ENCODE measurements at regions not wholly inside any gene's neighbourhood (a gene's known extent, or its start where the extent isn't known, plus 50 kb on each side); places are given as distances from the start of the nearest gene placed in this dataset.

GRCh38 chr4:14769993-14770392, 232.3 kb upstream of the CPEB2 start:
- no peak for DNase-seq

- DNase-seq, result peak in 6 of 51 donors; percentile 0 to 17 (median 4)
Observed at GRCh38 chr4:14771094-14771493, 231.2 kb upstream of the CPEB2 start.

DNA sequence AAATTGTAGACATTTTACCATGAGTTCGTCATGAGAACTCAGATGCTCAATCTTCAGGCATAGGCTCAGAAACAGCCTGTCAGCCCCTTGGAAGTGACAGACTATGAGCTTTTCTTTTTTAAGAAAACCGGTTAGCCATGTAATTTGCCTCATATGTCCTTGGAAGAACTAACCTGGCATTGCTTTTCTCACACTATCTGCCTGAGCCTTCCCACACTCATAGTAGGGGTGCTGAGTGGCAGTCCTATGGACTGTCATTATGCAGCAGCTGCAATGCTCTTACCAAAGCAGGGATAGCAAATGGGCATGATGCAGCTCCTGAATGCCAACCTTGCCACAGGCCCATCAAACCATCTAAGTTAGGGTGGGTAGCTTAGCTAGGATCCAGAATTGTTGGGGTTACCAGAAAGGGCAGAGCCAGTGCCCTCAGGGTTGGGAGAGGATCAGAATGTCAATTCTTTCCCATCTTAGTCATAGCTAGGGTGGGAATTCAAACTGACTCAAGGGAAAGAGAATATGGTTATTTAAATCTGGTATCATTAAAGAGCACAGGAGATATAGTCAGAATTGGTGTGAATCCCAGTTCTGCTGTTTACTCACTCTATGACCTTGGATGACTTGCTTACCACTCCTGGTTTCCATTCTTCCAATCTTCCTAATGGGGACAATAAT, 230.6 kb upstream of the CPEB2 start:
- DNase-seq, result no peak

GRCh38 chr4:14772388-14772787, 229.9 kb upstream of the CPEB2 start:
- no peak for DNase-seq

DNA sequence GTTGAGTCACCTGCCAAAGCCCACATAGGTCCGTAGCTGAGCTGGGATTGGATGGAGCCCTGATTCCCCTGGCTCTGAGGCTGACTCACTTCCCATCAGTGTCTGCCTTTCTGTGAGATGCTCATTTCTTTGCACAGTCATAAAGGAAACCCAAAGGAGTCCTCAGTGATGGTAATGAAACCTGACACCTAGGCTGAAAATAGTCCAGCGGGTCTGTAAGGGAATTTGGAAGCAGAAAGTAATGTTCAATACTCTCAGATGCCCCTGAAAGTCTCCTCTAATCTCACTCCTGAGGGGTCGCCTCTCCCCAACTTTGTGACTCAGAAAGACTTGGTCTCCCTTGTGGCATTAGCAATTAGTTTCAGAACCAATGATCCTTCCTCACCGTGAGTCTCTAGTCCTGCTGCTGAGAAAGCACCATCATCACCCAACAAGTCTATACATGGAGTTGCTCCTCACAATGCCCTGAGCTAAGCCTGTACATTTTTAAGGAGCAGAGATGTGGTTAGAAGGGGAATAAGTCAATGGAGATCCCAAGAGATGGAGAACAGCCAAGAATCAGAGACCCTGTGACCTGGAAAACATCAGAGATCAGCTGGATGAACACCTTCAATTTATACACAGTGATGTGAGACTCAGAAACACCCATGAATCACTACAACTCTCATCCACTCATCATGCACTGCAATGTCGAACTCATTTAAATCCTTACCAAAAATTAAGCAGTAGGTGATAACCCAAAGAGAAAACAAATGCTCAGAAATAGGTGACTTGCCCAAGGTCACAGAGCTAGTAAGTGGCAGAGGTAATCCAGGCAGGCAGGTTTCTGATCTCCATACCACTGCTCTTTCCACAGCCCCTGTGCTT, 219.0 kb upstream of the CPEB2 start:
- no peak for DNase-seq

DNA sequence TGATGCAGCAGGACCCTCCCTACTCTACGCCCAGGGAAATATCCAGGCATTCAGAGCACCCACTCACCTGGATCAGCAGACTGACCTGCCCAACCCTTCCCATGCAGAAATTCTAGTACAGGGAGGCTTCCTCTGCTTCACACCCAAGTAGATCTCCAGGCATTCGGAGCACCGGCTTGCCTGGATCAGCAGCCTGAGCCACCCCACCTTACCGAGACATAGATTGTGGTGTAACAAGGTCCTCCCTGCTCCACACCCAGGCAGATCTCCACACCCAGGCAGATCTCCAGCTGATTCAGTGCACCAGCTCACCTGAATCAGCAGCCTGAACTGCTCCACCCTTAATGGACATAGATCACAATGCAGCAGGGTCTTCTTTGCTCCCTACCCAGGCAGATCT, 215.1 kb upstream of the CPEB2 start:
- no peak for DNase-seq

- no peak for DNase-seq
Observed at GRCh38 chr4:14787894-14788293, 214.4 kb upstream of the CPEB2 start.

GRCh38 chr4:14790494-14790893, 211.8 kb upstream of the CPEB2 start:
- no peak for DNase-seq

DNA sequence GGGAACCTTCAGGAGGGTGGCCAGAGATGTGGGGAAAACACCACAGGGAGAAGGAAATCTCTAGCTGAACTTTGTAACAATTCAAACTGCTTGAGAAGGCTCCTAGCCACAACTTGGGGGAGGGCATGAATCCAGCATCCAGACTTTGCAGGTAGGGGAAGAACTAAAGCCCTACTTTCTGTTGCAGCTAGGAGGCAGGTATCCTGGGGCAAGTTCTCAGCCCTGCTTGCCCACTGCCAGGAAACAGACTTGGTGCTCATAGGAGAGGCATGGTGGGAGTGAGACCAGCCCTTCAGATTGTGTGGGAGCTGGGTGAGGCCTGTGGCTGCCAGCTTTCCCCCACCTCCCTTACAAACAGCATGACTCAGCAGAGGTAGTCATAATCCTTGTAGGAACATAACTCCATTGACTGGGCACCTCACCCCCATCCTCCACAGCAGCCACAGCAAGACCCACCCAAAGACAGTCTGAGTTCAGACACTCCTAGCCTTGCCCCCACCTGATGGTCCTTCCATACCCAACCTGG, 209.5 kb upstream of the CPEB2 start:
- no peak for DNase-seq

DNA sequence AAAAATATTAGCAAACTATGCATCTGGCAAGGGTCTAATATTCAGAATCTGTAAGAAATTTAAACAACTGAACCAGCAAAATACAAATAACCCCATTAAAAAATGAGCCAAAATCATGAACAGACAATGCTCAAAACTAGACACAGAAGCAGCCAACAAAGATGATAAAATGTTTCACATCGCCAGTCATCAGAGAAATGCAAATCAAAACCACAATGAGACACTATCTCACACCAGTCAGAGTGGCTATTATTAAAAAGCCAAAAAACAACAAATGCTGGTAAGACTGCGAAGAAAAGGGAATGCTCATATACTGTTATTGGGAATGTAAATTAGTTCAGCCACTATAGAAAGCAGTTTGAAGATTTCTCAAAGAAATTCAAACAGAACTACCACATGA, 201.3 kb upstream of the CPEB2 start:
- no peak for DNase-seq

DNA sequence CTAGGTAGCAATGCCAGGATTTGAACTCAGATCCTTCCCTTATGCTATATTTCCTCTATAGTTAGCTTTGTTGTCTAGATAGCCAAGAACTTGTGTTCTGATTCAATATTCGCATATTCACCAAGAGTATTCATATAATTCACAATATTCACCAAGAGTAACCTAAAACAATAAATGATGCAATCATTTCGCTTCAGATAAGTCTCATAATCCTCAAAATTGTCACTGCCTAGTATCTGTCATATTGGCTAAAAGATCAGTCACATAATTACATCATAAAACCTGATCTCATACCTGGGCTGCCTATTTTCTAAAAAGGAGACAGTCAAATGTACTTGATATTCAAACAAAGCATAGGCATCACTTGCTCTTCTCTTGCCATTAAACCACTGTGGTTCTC, 199.7 kb upstream of the CPEB2 start:
- no peak for DNase-seq

DNA sequence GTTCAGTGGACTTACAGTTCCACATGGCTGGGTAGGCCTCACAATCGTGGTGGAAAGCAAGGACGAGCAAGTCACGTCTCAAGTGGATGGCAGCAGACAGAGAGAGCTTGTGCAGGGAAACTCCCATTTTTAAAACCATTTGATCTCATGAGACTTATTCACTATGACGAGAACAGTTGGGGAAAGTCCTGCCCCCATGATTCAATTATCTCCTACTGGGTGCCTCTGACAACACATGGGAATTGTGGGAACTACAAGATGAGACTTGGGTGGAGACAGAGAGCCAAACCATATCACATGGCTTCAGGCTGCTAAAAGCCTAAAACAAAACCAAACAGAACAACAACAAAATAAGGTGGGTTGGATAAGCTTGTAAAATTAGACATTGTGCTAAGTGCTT, 194.4 kb upstream of the CPEB2 start:
- no peak for DNase-seq

GRCh38 chr4:14809203-14809602, 193.1 kb upstream of the CPEB2 start:
- DNase-seq, result no peak

DNA sequence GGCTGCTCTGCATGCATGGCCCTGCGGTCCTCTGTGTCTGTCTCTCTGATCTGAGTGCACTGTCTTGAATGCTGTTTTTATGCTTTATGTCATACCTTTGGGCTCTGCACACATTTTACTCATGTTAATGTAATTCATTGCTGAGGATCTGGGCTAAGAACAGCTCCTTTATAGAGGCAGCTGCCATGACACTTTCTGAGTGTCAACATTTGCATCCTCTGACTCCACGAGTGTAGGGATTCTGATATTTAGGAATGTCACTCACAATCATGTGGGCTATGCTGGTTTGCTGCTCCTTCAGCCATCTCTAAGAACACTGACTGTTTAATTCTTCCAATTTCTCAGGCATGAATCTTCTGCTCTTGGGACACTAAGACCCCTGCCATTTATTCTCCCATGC, 192.2 kb upstream of the CPEB2 start:
- no peak for DNase-seq

- DNase-seq, result no peak
Observed at GRCh38 chr4:14810568-14810967, 191.7 kb upstream of the CPEB2 start.

GRCh38 chr4:14812101-14812500, 190.2 kb upstream of the CPEB2 start:
- DNase-seq, result no peak

DNA sequence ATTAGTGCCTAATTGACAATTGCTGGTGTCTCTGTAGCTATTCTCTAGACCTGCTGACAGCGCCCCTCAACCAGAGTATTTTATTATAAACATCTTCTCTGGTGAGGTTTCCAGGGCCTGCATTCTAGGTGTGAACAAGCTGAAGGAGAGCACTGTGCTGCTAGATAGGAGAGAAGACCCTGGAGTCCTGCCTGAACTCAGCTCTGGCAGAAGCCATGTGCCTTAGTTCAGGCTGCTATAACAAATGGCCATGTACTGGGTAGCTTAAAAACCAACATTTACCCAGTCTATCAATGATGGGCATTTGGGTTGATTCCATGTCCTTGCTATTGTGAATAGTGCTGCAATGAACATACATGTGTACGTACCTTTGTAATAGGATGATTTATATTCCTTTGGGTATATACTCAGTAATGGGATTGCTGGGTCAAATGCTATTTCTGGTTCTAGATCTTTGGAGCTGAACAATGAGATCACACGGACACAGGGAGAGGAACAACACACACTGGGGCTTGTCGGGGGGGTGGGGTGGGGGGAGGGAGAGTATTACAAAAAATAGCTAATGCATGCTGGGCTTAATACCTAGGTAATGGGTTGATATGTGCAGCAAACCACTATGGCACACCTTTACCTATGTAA, 185.5 kb upstream of the CPEB2 start:
- no peak for DNase-seq

- DNase-seq, result no peak
Observed at GRCh38 chr4:14824189-14824588, 178.1 kb upstream of the CPEB2 start.

DNA sequence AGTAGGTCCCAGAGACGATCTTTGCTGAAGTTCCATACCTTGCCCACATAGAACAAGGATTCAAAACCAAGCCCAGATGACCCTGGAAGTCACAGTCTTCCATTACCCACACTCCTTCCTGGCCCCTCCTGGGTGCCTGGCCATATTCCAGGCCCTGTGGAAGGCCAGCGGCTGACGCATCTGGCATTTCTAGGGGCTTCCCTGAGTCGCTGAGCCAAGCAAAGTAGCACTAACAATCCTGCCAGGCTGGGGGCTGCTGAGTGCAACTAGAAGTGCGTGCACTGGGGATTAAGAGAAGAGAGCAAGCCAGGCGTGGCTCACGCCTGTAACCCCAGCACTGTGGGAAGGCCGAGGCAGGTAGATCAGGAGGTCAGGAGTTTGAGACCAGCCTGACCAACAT, 175.2 kb upstream of the CPEB2 start:
- peak in 1 of 51 donors; percentile 2 for DNase-seq

- no peak for DNase-seq
Observed at GRCh38 chr4:14829795-14830194, 172.5 kb upstream of the CPEB2 start.

DNA sequence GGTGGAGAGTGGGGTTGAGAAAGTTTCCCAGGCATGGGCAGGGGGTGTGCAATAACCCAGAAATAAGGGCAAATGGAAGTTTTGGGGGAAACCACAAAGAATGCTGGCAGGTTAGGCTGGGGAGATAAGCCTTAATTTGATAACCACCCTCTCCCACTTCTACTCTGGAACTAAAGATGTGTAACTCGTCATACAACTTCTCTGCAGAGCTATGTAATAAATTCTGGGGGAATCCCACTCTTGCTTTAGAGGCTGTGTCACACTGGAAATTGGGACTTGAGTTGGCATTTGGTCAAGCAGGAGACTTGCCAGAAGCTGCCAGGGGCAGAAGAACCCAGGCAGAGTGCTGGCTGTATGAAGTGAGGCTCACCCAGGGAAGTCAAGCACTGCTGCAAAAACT, 170.9 kb upstream of the CPEB2 start:
- peak in 8 of 51 donors; percentile 5 to 36 (median 11) for DNase-seq

DNA sequence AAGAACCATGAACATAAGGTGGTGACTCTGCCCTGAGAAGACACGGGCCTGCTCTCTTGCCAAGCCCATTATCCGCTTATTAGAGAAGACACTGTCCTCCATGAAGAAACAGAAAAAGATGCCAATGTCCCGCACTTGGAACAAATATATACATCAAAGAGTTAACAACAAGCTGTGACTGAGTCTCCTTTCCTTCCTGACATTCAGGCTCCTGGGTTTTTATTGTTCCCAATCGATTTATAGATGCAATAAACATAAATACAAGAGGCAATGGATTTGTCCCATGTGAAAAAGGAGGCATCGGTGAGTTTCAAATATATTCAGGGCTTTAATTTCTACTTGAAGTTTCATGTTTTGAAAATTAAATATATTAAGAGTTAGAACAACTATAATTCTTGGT, 169.2 kb upstream of the CPEB2 start:
- no peak for DNase-seq

All from hypothalamus (tissue), 51 donors.